ENCODE measurements at regions not wholly inside any gene's neighbourhood (a gene's known extent, or its start where the extent isn't known, plus 50 kb on each side); places are given as distances from the start of the nearest gene placed in this dataset.

- POLR2A ChIA-PET = no interaction called here
- H3K27me3 ChIP-seq (ENCODE audit: control insufficient read depth, insufficient read depth, low read length) = no peaks in the 10 kb centered on the region
- no peaks in the 10 kb centered on the region for H3K36me3 ChIP-seq (ENCODE audit: control insufficient read depth, insufficient read depth, low read length)
- no peak overlapping the region for H3K4me3 ChIP-seq (ENCODE audit: low read depth, low read length)
- CTCF ChIA-PET = interaction anchor here (1.1 to 1.4 kb wide), 2 partner anchors 11 to 13 kb away, joined by 3 to 4 read pairs; no protein-coding TSS in a partner anchor
- DNase-seq (ENCODE audit: low read depth) = no peak
- TF ChIP-seq, protein P1, sequence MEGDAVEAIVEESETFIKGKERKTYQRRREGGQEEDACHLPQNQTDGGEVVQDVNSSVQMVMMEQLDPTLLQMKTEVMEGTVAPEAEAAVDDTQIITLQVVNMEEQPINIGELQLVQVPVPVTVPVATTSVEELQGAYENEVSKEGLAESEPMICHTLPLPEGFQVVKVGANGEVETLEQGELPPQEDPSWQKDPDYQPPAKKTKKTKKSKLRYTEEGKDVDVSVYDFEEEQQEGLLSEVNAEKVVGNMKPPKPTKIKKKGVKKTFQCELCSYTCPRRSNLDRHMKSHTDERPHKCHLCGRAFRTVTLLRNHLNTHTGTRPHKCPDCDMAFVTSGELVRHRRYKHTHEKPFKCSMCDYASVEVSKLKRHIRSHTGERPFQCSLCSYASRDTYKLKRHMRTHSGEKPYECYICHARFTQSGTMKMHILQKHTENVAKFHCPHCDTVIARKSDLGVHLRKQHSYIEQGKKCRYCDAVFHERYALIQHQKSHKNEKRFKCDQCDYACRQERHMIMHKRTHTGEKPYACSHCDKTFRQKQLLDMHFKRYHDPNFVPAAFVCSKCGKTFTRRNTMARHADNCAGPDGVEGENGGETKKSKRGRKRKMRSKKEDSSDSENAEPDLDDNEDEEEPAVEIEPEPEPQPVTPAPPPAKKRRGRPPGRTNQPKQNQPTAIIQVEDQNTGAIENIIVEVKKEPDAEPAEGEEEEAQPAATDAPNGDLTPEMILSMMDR (IDR thresholded peaks at IDR 0.05; ENCODE audit: insufficient read depth, low read depth, low read length) = no peak
Measured at GRCh38 chr3:33993631-33994030, 195.2 kb downstream of the PDCD6IP start.

DNA sequence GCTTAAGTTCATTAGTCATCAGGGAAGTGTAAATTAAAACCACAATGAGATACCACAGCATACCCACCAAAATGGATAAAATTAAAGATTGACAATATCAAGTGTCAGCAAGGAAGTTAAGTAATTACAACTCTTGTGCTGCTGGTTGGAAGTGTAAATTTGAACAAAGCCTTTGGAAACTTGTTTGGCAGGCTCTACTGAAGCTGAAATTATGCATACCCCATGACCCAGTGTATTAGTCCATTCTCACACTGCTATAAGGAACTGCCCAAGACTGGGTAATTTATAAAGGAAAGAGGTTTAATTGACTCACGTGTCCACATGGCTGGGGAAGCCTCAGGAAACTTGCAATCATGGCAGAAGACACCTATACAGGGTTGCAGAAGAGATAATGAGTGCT is 196.1 kb downstream of the PDCD6IP start:
- Histone ChIP-seq H3K4me3 (ENCODE audit: low read depth, low read length) (no peak overlapping the region), H3K27me3 (ENCODE audit: control insufficient read depth, insufficient read depth, low read length) (no peaks in the 10 kb centered on the region), H3K36me3 (ENCODE audit: control insufficient read depth, insufficient read depth, low read length) (no peaks in the 10 kb centered on the region)
- TF ChIP-seq, protein P1 (IDR thresholded peaks at IDR 0.05; ENCODE audit: insufficient read depth, low read depth, low read length) = no peak
- POLR2A ChIA-PET = no interaction called here
- no peak for DNase-seq (ENCODE audit: low read depth)
- CTCF ChIA-PET = no interaction called here

DNA sequence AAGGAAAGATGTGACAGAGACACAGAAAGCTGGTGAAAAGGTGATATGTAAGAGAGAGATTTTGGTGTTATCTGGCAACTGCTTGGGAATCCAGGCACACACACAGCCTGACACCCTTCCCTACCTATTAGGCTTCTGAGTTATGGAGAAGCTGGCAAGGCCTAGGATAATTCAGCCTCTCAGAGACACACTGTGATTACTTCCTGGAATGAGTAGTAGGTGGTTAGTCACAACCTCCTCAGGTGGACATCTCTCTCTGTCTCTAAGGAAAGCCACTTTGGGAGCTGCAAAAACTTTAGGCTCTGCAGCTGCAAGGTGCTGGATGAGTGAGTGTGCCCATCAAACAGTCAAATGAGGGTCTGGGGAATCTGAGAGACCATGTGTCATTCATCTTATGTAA is 201.9 kb downstream of the PDCD6IP start:
- CTCF ChIA-PET = interaction anchor here (1.0 to 2.1 kb wide), 3 partner anchors 11 to 259 kb away, joined by 3 to 4 read pairs (median 3); no protein-coding TSS in a partner anchor
- Histone ChIP-seq H3K4me3 (ENCODE audit: low read depth, low read length) (no peak overlapping the region), H3K36me3 (ENCODE audit: control insufficient read depth, insufficient read depth, low read length) (no peaks in the 10 kb centered on the region), H3K27me3 (ENCODE audit: control insufficient read depth, insufficient read depth, low read length) (no peaks in the 10 kb centered on the region)
- TF ChIP-seq, protein P1 (IDR thresholded peaks at IDR 0.05; ENCODE audit: insufficient read depth, low read depth, low read length) = no peak
- DNase-seq (ENCODE audit: low read depth) = no peak
- POLR2A ChIA-PET = no interaction called here

DNA sequence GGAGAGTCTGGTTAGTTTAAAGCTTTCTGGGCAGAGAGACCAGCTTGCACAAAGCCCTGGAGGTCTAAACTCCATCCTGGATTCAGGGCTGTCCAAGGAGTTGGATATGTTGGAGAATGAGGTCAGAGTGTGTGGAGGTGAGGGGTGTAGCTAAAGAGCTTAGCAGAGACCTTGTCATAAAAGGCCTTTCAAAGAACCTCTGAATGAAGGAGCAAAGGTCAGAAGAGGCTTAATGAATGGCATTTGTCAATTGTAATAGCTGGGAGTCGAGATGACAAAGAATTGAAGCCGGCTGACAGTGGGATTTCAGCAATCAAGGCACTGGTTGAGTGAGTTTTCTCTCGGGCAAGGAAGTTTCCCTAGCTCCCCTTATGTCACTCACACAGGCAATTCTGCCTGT is 202.6 kb downstream of the PDCD6IP start:
- ChIA-PET CTCF (interaction anchor here (1.0 to 2.1 kb wide), 3 partner anchors 10 to 259 kb away, joined by 3 to 5 read pairs (median 4); no protein-coding TSS in a partner anchor), POLR2A (no interaction called here)
- no peak overlapping the region for H3K4me3 ChIP-seq (ENCODE audit: low read depth, low read length)
- H3K36me3 ChIP-seq (ENCODE audit: control insufficient read depth, insufficient read depth, low read length) = no peaks in the 10 kb centered on the region
- TF ChIP-seq, protein P1 (IDR thresholded peaks at IDR 0.05; ENCODE audit: insufficient read depth, low read depth, low read length) = no peak
- H3K27me3 ChIP-seq (ENCODE audit: control insufficient read depth, insufficient read depth, low read length) = no peaks in the 10 kb centered on the region
- no peak for DNase-seq (ENCODE audit: low read depth)

GRCh38 chr3:34001990-34002389 is 203.6 kb downstream of the PDCD6IP start:
- DNase-seq (ENCODE audit: low read depth) = no peak

More at GRCh38 chr3:34001990-34002389, 203.6 kb downstream of the PDCD6IP start:
- TF ChIP-seq, protein P1 (IDR thresholded peaks at IDR 0.05; ENCODE audit: insufficient read depth, low read depth, low read length) = no peak
- Histone ChIP-seq H3K27me3 (ENCODE audit: control insufficient read depth, insufficient read depth, low read length) (no peaks in the 10 kb centered on the region), H3K36me3 (ENCODE audit: control insufficient read depth, insufficient read depth, low read length) (no peaks in the 10 kb centered on the region), H3K4me3 (ENCODE audit: low read depth, low read length) (no peak overlapping the region)
- ChIA-PET CTCF (interaction anchor here (2.0 kb wide), 1 partner anchor 11 kb away, joined by 5 read pairs; no protein-coding TSS in a partner anchor), POLR2A (no interaction called here)

All from BJ (cell line).